ENCODE measurements at regions not wholly inside any gene's neighbourhood (a gene's known extent, or its start where the extent isn't known, plus 50 kb on each side); places are given as distances from the start of the nearest gene placed in this dataset.
A peak's percentile ranks its signal among the peaks of the same experiment; 100 is the strongest.
"Not testable (repeated sequence)": the region's sequence is repeated elsewhere in the genome, so short reads cannot be mapped to it uniquely, and the experiment has no call there.

- no peak for DNase-seq
Observed at GRCh38 chr11:134658481-134659225, 246.6 kb upstream of the B3GAT1 start.

GRCh38 chr11:134657631-134658030, 245.6 kb upstream of the B3GAT1 start:
- DNase-seq, result no peak

- DNase-seq, result peak; percentile 9
Observed at GRCh38 chr11:134656861-134657540, 245.0 kb upstream of the B3GAT1 start.

GRCh38 chr11:134656086-134656840, 244.2 kb upstream of the B3GAT1 start:
- DNase-seq, result not testable (repeated sequence)

GRCh38 chr11:134655189-134655989, 243.3 kb upstream of the B3GAT1 start:
- no peak for DNase-seq

GRCh38 chr11:134654161-134654915, 242.3 kb upstream of the B3GAT1 start:
- no peak for DNase-seq

- DNase-seq, result no peak
Observed at GRCh38 chr11:134652586-134653255, 240.7 kb upstream of the B3GAT1 start.

GRCh38 chr11:134647066-134647743, 235.2 kb upstream of the B3GAT1 start:
- DNase-seq, result no peak

- DNase-seq, result no peak
Observed at GRCh38 chr11:134646561-134646960, 234.5 kb upstream of the B3GAT1 start.

- no peak for DNase-seq
Observed at GRCh38 chr11:134645576-134645975, 233.5 kb upstream of the B3GAT1 start.

GRCh38 chr11:134644476-134645456, 232.7 kb upstream of the B3GAT1 start:
- no peak for DNase-seq

GRCh38 chr11:134643115-134644012, 231.3 kb upstream of the B3GAT1 start:
- DNase-seq, result no peak

- no peak for DNase-seq
Observed at GRCh38 chr11:134642206-134642605, 230.2 kb upstream of the B3GAT1 start.

- no peak for DNase-seq
Observed at GRCh38 chr11:134640971-134641968, 229.2 kb upstream of the B3GAT1 start.

GRCh38 chr11:134640536-134640935, 228.5 kb upstream of the B3GAT1 start:
- DNase-seq, result no peak

GRCh38 chr11:134639586-134640330, 227.7 kb upstream of the B3GAT1 start:
- DNase-seq, result no peak

All from central memory CD4-positive, alpha-beta T cell (primary cell).